Kidney (tissue), 13 donors: ENCODE measurements at regions not wholly inside any gene's neighbourhood (a gene's known extent, or its start where the extent isn't known, plus 50 kb on each side); places are given as distances from the start of the nearest gene placed in this dataset.

Experiments used
- DNase-seq, 5 donors: peaks; one replicate each; pipeline ENCODE4 v3.0.0-alpha.2; 2013 to 2020
- FAIRE-seq: peaks from 2 replicates; lab custom pipeline; 2012; peaks lifted over from hg19 to GRCh38; lab: Jason Lieb, UNC
- H3K27ac ChIP-seq, 2 donors: one replicate each; pipeline ENCODE4 v1.7.0; 2013; ENCODE audit warnings: low read depth in 2 of 2, low read length in 2 of 2, inconsistent platforms in 1 of 2
- H3K27me3 ChIP-seq: one replicate; pipeline ENCODE4 v1.7.1; 2013; ENCODE audit warnings: low read length, inconsistent platforms; ENCODE audit not compliant: control insufficient read depth, insufficient read depth
- H3K36me3 ChIP-seq, 3 donors: one replicate each; pipeline versions ENCODE4 v1.7.0 to v1.7.1; 2013; ENCODE audit warnings: low read length in 3 of 3, control low read depth in 1 of 3, inconsistent platforms in 1 of 3; ENCODE audit not compliant: insufficient read depth in 3 of 3, control insufficient read depth in 2 of 3
- H3K4me1 ChIP-seq, 3 donors: one replicate each; pipeline versions ENCODE4 v1.7.0 to v1.7.1; 2013; ENCODE audit warnings: low read length in 3 of 3, inconsistent platforms in 1 of 3, low read depth in 1 of 3; ENCODE audit not compliant: control insufficient read depth in 2 of 3, insufficient read depth in 2 of 3
- H3K4me3 ChIP-seq, 3 donors: one replicate each; pipeline versions ENCODE4 v1.7.0 to v1.8.1; 2013; ENCODE audit warnings: low read length in 3 of 3, control low read depth in 1 of 3, inconsistent platforms in 1 of 3
- H3K9ac ChIP-seq, 3 donors: one replicate each; pipeline versions ENCODE4 v1.7.0 to v1.7.1; 2013; ENCODE audit warnings: low read length in 3 of 3, control low read depth in 1 of 3, inconsistent platforms in 1 of 3
- H3K9me3 ChIP-seq, 3 donors: one replicate each; pipeline versions ENCODE4 v1.7.0 to v1.7.1; 2013; ENCODE audit warnings: low read length in 3 of 3, control low read depth in 1 of 3, inconsistent platforms in 1 of 3; ENCODE audit not compliant: control insufficient read depth in 2 of 3, insufficient read depth in 1 of 3
- CTCF ChIP-seq: IDR thresholded peaks from 3 replicates; pipeline ENCODE4 v1.5.1; 2012; ENCODE audit warnings: mild to moderate bottlenecking, moderate library complexity, borderline replicate concordance; ENCODE audit not compliant: insufficient read depth; ENCODE audit errors: extremely low read depth
- intact Hi-C: fragments of 100-400 bp; cut with DNase I; formaldehyde crosslinking; loops from one replicate; pipeline ENCODE4 v1.11.1; 2022
- donor health status: control.
- donor health status: control.
- donor health status: control.
- donor health status: control.
- donor health status: control.
- donor health status: DM: yes; HTN: yes; CAD: no.
- donor health status: Normal renal cell carcinoma (clear cell type).

DNA sequence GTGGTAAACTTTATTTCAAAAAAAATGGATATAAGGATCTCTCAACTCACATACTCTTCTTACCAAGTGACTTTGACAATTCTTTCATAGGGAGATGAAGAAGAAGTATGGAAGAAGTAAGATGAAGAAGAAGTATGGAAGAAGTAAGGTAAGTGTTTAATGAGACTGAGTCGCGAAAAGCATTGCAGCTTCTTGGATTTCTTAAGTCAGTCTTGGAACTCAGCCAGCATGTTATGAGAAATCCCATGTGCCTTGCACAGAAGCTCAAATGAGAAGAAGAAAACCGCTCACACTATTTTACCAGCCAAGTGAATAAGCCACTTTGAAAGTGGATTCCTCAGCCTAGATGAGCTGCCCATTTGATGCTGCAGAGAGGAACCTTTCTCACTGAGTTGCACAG, 332.0 kb upstream of the CCDC179 start:
- DNase-seq (no peak), FAIRE-seq (no peak)
- no peak for TF ChIP-seq CTCF
- no peak overlapping the region for H3K9ac ChIP-seq
- no peaks in the 10 kb centered on the region for H3K36me3 ChIP-seq
- H3K27ac ChIP-seq, result no peak overlapping the region
- no peaks in the 10 kb centered on the region for H3K27me3 ChIP-seq
- intact Hi-C loops, result no loop called here
- no peaks in the 10 kb centered on the region for H3K9me3 ChIP-seq
- no peaks in the 10 kb centered on the region for H3K4me1 ChIP-seq
- no peak overlapping the region for H3K4me3 ChIP-seq

DNA sequence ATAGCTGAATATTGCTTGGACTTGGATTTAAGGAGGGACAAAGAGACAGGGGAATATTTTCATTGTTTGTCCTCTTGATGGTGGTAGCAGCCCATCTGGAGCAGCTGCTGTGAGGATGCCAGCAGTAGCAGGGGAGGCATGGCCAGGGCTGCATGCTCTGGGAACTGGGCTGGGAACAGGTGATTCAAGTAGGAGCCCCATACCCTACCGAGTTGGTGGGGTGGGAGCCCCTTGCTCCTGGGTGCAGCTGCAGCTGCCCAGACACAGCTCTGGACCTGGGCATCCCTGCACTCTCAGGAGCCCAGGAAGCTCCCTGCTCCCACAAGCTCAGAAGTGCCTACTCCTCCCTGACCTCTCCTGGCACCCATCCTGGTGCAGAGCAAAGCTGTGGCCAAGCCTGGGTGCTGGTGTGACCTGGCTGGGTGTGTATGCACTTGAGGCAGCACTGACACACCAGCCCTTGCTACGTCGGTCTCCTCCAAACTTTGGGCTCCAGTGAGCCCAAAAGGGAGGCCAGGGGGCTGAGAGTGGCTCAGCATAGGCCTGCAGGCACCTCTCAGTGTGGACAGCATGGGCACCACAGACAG, 341.8 kb upstream of the CCDC179 start:
- peak in 1 of 5 donors; percentile 41 for DNase-seq
- no peak for FAIRE-seq
- TF ChIP-seq CTCF, result no peak
- intact Hi-C loops, result no loop called here
- Histone ChIP-seq H3K4me3 (no peak overlapping the region), H3K27me3 (no peaks in the 10 kb centered on the region), H3K9me3 (peaks cover 0 to 9% (median 0%) of the 10 kb centered on the region in 3 donors), H3K9ac (no peak overlapping the region), H3K27ac (no peak overlapping the region), H3K4me1 (no peaks in the 10 kb centered on the region), H3K36me3 (no peaks in the 10 kb centered on the region)

DNA sequence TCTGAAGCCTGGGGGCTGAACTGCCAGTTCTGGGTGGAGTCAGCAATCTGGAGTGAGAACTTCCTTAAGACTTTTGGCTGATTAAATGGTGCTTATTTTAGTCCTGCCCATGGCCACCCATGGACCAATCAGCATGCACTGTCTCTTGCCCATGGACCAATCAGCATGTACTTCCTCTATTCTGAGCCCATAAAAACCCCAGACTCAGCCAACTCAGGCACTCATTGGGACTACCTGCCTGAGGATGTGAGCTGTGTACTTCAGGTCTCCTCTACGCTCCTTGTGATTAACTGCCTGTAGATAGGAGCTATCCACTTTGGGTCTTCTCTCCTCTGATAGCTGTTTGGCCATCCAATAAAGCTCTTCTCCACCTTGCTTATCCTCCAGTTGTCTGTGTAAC, 342.3 kb upstream of the CCDC179 start:
- H3K36me3 ChIP-seq, result no peaks in the 10 kb centered on the region
- H3K4me3 ChIP-seq, result no peak overlapping the region
- H3K27me3 ChIP-seq, result no peaks in the 10 kb centered on the region
- no peak for FAIRE-seq
- intact Hi-C loops, result no loop called here
- TF ChIP-seq CTCF, result no peak
- H3K4me1 ChIP-seq, result no peaks in the 10 kb centered on the region
- H3K27ac ChIP-seq, result no peak overlapping the region
- H3K9me3 ChIP-seq, result peaks cover 0 to 9% (median 0%) of the 10 kb centered on the region in 3 donors
- H3K9ac ChIP-seq, result no peak overlapping the region
- DNase-seq, result no peak
